ENCODE measurements at regions not wholly inside any gene's neighbourhood (a gene's known extent, or its start where the extent isn't known, plus 50 kb on each side); places are given as distances from the start of the nearest gene placed in this dataset.
"Not testable (repeated sequence)": the region's sequence is repeated elsewhere in the genome, so short reads cannot be mapped to it uniquely, and the experiment has no call there.

GRCh38 chr9:42848156-42848555 is 664.7 kb downstream of the SPATA31A6 start:
- DNase-seq; H3K27me3 ChIP-seq (ENCODE audit: control insufficient read depth in 2 of 2, insufficient read depth in 2 of 2, low read length in 2 of 2); intact Hi-C loops (cut with micrococcal nuclease); H3K4me3 Mint-ChIP-seq; ATAC-seq; H3K27ac ChIP-seq (ENCODE audit: low read depth, low read length); POLR2A ChIA-PET; H3K9me3 ChIP-seq (ENCODE audit: control insufficient read depth in 2 of 3, low read length in 3 of 3); H3K4me1 ChIP-seq (ENCODE audit: control insufficient read depth in 2 of 2, insufficient read depth in 2 of 2, low read length in 2 of 2); CTCF ChIA-PET; H3K36me3 Mint-ChIP-seq; H3K4me1 Mint-ChIP-seq; H3K27me3 Mint-ChIP-seq; H3K36me3 ChIP-seq (ENCODE audit: control insufficient read depth in 2 of 3, insufficient read depth in 3 of 3, low read length in 3 of 3); H3K4me3 ChIP-seq (ENCODE audit: low read length); H3K9me3 Mint-ChIP-seq; H3K27ac Mint-ChIP-seq: not testable (repeated sequence)

- H3K36me3 ChIP-seq (ENCODE audit: control insufficient read depth in 2 of 3, insufficient read depth in 3 of 3, low read length in 3 of 3); DNase-seq; H3K36me3 Mint-ChIP-seq; CTCF ChIA-PET; H3K27me3 ChIP-seq (ENCODE audit: control insufficient read depth in 2 of 2, insufficient read depth in 2 of 2, low read length in 2 of 2); H3K4me1 Mint-ChIP-seq; H3K9me3 ChIP-seq (ENCODE audit: control insufficient read depth in 2 of 3, low read length in 3 of 3); H3K27ac Mint-ChIP-seq; intact Hi-C loops (cut with micrococcal nuclease); H3K4me1 ChIP-seq (ENCODE audit: control insufficient read depth in 2 of 2, insufficient read depth in 2 of 2, low read length in 2 of 2); POLR2A ChIA-PET; ATAC-seq; H3K27ac ChIP-seq (ENCODE audit: low read depth, low read length); H3K9me3 Mint-ChIP-seq; H3K4me3 ChIP-seq (ENCODE audit: low read length); H3K27me3 Mint-ChIP-seq: not testable (repeated sequence)
- H3K4me3 Mint-ChIP-seq, result peak overlapping the region in 1 of 10 donors; percentile 88
Measured at GRCh38 chr9:42850896-42851693, 667.6 kb downstream of the SPATA31A6 start.

- H3K4me1 ChIP-seq (ENCODE audit: control insufficient read depth in 2 of 2, insufficient read depth in 2 of 2, low read length in 2 of 2); H3K4me3 ChIP-seq (ENCODE audit: low read length); H3K27me3 ChIP-seq (ENCODE audit: control insufficient read depth in 2 of 2, insufficient read depth in 2 of 2, low read length in 2 of 2); intact Hi-C loops (cut with micrococcal nuclease); H3K36me3 Mint-ChIP-seq; H3K27ac Mint-ChIP-seq; H3K4me1 Mint-ChIP-seq; H3K27me3 Mint-ChIP-seq; H3K27ac ChIP-seq (ENCODE audit: low read depth, low read length); H3K9me3 Mint-ChIP-seq; H3K36me3 ChIP-seq (ENCODE audit: control insufficient read depth in 2 of 3, insufficient read depth in 3 of 3, low read length in 3 of 3); ATAC-seq; CTCF ChIA-PET; POLR2A ChIA-PET; DNase-seq; H3K9me3 ChIP-seq (ENCODE audit: control insufficient read depth in 2 of 3, low read length in 3 of 3): not testable (repeated sequence)
- H3K4me3 Mint-ChIP-seq, result peak overlapping the region in 2 of 10 donors; percentile 9 to 88
Measured at GRCh38 chr9:42851701-42852100, 668.2 kb downstream of the SPATA31A6 start.

GRCh38 chr9:42852133-42852930 is 668.9 kb downstream of the SPATA31A6 start:
- H3K9me3 Mint-ChIP-seq; H3K36me3 Mint-ChIP-seq; CTCF ChIA-PET; H3K4me1 Mint-ChIP-seq; H3K27me3 ChIP-seq (ENCODE audit: control insufficient read depth in 2 of 2, insufficient read depth in 2 of 2, low read length in 2 of 2); H3K4me3 ChIP-seq (ENCODE audit: low read length); H3K27ac ChIP-seq (ENCODE audit: low read depth, low read length); POLR2A ChIA-PET; H3K36me3 ChIP-seq (ENCODE audit: control insufficient read depth in 2 of 3, insufficient read depth in 3 of 3, low read length in 3 of 3); intact Hi-C loops (cut with micrococcal nuclease); ATAC-seq; H3K4me1 ChIP-seq (ENCODE audit: control insufficient read depth in 2 of 2, insufficient read depth in 2 of 2, low read length in 2 of 2); H3K9me3 ChIP-seq (ENCODE audit: control insufficient read depth in 2 of 3, low read length in 3 of 3); H3K27me3 Mint-ChIP-seq: not testable (repeated sequence)
- Mint-ChIP-seq H3K4me3 (peak overlapping the region in 3 of 10 donors; percentile 86 to 98 (median 88)), H3K27ac (peak overlapping the region in 1 of 9 donors; percentile 80)
- peak in 2 of 9 donors; percentile 25 to 64 for DNase-seq

GRCh38 chr9:42860133-42860532 is 676.7 kb downstream of the SPATA31A6 start:
- H3K36me3 Mint-ChIP-seq; H3K27ac Mint-ChIP-seq; ATAC-seq; intact Hi-C loops (cut with micrococcal nuclease); H3K27me3 Mint-ChIP-seq; H3K4me1 Mint-ChIP-seq; H3K27me3 ChIP-seq (ENCODE audit: control insufficient read depth in 2 of 2, insufficient read depth in 2 of 2, low read length in 2 of 2); H3K27ac ChIP-seq (ENCODE audit: low read depth, low read length); H3K4me3 Mint-ChIP-seq; DNase-seq; H3K9me3 ChIP-seq (ENCODE audit: control insufficient read depth in 2 of 3, low read length in 3 of 3); H3K9me3 Mint-ChIP-seq; H3K4me3 ChIP-seq (ENCODE audit: low read length); H3K4me1 ChIP-seq (ENCODE audit: control insufficient read depth in 2 of 2, insufficient read depth in 2 of 2, low read length in 2 of 2); CTCF ChIA-PET; H3K36me3 ChIP-seq (ENCODE audit: control insufficient read depth in 2 of 3, insufficient read depth in 3 of 3, low read length in 3 of 3); POLR2A ChIA-PET: not testable (repeated sequence)

- H3K27me3 Mint-ChIP-seq; POLR2A ChIA-PET; H3K9me3 Mint-ChIP-seq; H3K27ac Mint-ChIP-seq; ATAC-seq; H3K4me1 ChIP-seq (ENCODE audit: control insufficient read depth in 2 of 2, insufficient read depth in 2 of 2, low read length in 2 of 2); H3K4me3 ChIP-seq (ENCODE audit: low read length); H3K4me3 Mint-ChIP-seq; H3K36me3 ChIP-seq (ENCODE audit: control insufficient read depth in 2 of 3, insufficient read depth in 3 of 3, low read length in 3 of 3); CTCF ChIA-PET; H3K4me1 Mint-ChIP-seq; DNase-seq; H3K27me3 ChIP-seq (ENCODE audit: control insufficient read depth in 2 of 2, insufficient read depth in 2 of 2, low read length in 2 of 2); H3K9me3 ChIP-seq (ENCODE audit: control insufficient read depth in 2 of 3, low read length in 3 of 3); H3K27ac ChIP-seq (ENCODE audit: low read depth, low read length); H3K36me3 Mint-ChIP-seq; intact Hi-C loops (cut with micrococcal nuclease): not testable (repeated sequence)
Measured at GRCh38 chr9:42862465-42862864, 679.0 kb downstream of the SPATA31A6 start.
